DOHH2 (cell line): ENCODE measurements at regions not wholly inside any gene's neighbourhood (a gene's known extent, or its start where the extent isn't known, plus 50 kb on each side); places are given as distances from the start of the nearest gene placed in this dataset.

ENCODE experiments used
- EZH2phosphoT487 ChIP-seq: fragments of 200-600 bp; sonication (generic); IDR thresholded peaks from 2 replicates; pipeline ENCODE4 v1.6.1; 2017; ENCODE audit warnings: borderline replicate concordance, mild to moderate bottlenecking, antibody characterized with exemption, low read length, moderate library complexity, mixed read lengths
- TF ChIP-seq, protein P1 (sequence below): fragments of 200-600 bp; sonication (generic); IDR thresholded peaks from one replicate; pipeline ENCODE4 v1.5.1; 2014; ENCODE audit warnings: antibody characterized with exemption, mild to moderate bottlenecking, low read depth, low read length; ENCODE audit not compliant: poor library complexity, severe bottlenecking

DNA sequence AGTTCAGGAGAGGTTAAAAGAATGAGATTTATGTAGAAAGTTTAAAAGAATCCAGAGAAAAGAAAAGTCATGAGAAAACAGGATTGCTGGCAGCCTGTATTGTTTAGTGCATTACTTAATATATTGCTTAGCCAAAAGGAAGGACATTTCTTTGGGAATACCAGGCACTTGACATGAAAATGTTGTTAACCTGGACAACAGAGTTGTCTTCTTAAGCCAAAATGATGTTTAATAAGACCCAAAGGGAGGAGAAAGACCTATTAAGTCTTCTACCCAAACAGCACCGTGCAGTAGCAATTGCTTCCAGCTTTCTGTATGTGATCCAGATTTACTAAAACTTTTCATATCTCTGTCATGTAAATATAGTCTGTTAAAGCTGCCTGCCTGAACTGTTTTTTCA, 74.0 kb upstream of the PRLR start:
- TF ChIP-seq, protein P1, sequence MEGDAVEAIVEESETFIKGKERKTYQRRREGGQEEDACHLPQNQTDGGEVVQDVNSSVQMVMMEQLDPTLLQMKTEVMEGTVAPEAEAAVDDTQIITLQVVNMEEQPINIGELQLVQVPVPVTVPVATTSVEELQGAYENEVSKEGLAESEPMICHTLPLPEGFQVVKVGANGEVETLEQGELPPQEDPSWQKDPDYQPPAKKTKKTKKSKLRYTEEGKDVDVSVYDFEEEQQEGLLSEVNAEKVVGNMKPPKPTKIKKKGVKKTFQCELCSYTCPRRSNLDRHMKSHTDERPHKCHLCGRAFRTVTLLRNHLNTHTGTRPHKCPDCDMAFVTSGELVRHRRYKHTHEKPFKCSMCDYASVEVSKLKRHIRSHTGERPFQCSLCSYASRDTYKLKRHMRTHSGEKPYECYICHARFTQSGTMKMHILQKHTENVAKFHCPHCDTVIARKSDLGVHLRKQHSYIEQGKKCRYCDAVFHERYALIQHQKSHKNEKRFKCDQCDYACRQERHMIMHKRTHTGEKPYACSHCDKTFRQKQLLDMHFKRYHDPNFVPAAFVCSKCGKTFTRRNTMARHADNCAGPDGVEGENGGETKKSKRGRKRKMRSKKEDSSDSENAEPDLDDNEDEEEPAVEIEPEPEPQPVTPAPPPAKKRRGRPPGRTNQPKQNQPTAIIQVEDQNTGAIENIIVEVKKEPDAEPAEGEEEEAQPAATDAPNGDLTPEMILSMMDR = no peak
- no peak for TF ChIP-seq EZH2phosphoT487
